Ishikawa (cell line): ENCODE measurements at regions not wholly inside any gene's neighbourhood (a gene's known extent, or its start where the extent isn't known, plus 50 kb on each side); places are given as distances from the start of the nearest gene placed in this dataset.

Source experiments
- CEBPB ChIP-seq: IDR thresholded peaks from 2 replicates; pipeline ENCODE4 v1.6.1; 2012
- CREB1 ChIP-seq: IDR thresholded peaks from 2 replicates; pipeline ENCODE4 v1.6.1; 2012; ENCODE audit warnings: low read depth
- EP300 ChIP-seq: IDR thresholded peaks from 2 replicates; pipeline ENCODE4 v1.6.1; 2012; ENCODE audit warnings: borderline replicate concordance
- FOXM1 ChIP-seq: IDR thresholded peaks from 2 replicates; pipeline ENCODE4 v1.6.1; 2012; ENCODE audit warnings: low read depth, borderline replicate concordance
- MAX ChIP-seq: IDR thresholded peaks from 2 replicates; pipeline ENCODE4 v1.6.1; 2012
- NFIC ChIP-seq: IDR thresholded peaks from 2 replicates; pipeline ENCODE4 v1.6.1; 2012
- RAD21 ChIP-seq: IDR thresholded peaks from 2 replicates; pipeline ENCODE4 v1.6.1; 2012; ENCODE audit warnings: low read depth
- TAF1 ChIP-seq: IDR thresholded peaks from 2 replicates; pipeline ENCODE4 v1.6.1; 2012; ENCODE audit warnings: low read depth, mild to moderate bottlenecking
- TCF12 ChIP-seq: IDR thresholded peaks from 2 replicates; pipeline ENCODE4 v1.6.1; 2012; ENCODE audit warnings: low read depth

GRCh38 chr10:43978091-43978490 is 329.4 kb upstream of the ZNF32 start:
- TF ChIP-seq EP300 (no peak), RAD21 (no peak), TCF12 (no peak), CEBPB (no peak), NFIC (no peak), MAX (no peak), TAF1 (no peak), CREB1 (no peak), FOXM1 (no peak)
